Spleen (tissue), 7 donors: ENCODE measurements at regions not wholly inside any gene's neighbourhood (a gene's known extent, or its start where the extent isn't known, plus 50 kb on each side); places are given as distances from the start of the nearest gene placed in this dataset.

Experiments used
- POLR2A ChIP-seq, 3 donors: fragments of 450-650 bp; IDR thresholded peaks; one replicate each; pipeline ENCODE4 v1.5.1; 2017; ENCODE audit warnings: antibody characterized with exemption in 3 of 3, mild to moderate bottlenecking in 1 of 3
- TF ChIP-seq, protein P1 (sequence below), 11 experiments: fragments of 200-600 bp in 7 of 11; fragments of 450-650 bp in 4 of 11; sonication (generic) in 4 of 11; IDR thresholded peaks in 8 of 11; conservative IDR thresholded peaks in 3 of 11; 1 replicate in 7 of 11; 2 replicates in 4 of 11; pipeline versions ENCODE4 v1.4.0 to v1.8.0; 2016 to 2021; ENCODE audit warnings: antibody characterized with exemption in 11 of 11, inconsistent platforms in 4 of 11, mild to moderate bottlenecking in 1 of 11
- donor health status: DM: no; HTN: no; CAD: no; lungs with moderate emphysema.
- donor health status: DM: no; HTN: no; CAD: no.
- donor health status: DM: no; HTN: no; CAD: no.

DNA sequence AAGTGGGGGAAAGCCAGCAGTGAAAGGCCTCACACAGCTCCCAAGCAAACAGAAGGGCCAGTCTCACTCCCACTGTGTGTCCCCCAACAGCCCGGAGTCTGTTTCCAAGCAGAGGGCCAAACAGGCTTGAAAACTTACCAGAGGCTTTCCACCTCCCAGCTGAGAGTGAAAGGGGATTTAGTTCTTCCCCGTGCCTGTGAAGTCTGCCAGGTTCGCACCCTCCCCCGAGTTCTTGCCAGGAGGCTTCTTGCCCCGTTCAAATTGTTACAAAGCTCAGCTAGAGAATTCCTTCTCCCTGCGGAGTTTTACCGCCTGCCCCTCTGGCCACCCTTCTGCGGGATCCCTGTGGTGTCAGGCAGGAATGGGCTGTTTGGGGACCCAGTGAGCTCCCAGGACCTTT is 68.0 kb upstream of the WNT7A start:
- no peak for TF ChIP-seq POLR2A (IDR thresholded peaks at IDR 0.05)
- TF ChIP-seq, protein P1, sequence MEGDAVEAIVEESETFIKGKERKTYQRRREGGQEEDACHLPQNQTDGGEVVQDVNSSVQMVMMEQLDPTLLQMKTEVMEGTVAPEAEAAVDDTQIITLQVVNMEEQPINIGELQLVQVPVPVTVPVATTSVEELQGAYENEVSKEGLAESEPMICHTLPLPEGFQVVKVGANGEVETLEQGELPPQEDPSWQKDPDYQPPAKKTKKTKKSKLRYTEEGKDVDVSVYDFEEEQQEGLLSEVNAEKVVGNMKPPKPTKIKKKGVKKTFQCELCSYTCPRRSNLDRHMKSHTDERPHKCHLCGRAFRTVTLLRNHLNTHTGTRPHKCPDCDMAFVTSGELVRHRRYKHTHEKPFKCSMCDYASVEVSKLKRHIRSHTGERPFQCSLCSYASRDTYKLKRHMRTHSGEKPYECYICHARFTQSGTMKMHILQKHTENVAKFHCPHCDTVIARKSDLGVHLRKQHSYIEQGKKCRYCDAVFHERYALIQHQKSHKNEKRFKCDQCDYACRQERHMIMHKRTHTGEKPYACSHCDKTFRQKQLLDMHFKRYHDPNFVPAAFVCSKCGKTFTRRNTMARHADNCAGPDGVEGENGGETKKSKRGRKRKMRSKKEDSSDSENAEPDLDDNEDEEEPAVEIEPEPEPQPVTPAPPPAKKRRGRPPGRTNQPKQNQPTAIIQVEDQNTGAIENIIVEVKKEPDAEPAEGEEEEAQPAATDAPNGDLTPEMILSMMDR (IDR thresholded peaks at IDR 0.05 in 8 of 11, conservative IDR thresholded peaks at IDR 0.05 in 3 of 11): no peak
